Ishikawa (cell line): ENCODE measurements at regions not wholly inside any gene's neighbourhood (a gene's known extent, or its start where the extent isn't known, plus 50 kb on each side); places are given as distances from the start of the nearest gene placed in this dataset.

Experiments used
- CREB1 ChIP-seq: IDR thresholded peaks from 2 replicates; pipeline ENCODE4 v1.6.1; 2012; ENCODE audit warnings: low read depth
- EP300 ChIP-seq: IDR thresholded peaks from 2 replicates; pipeline ENCODE4 v1.6.1; 2012; ENCODE audit warnings: borderline replicate concordance
- MAX ChIP-seq: IDR thresholded peaks from 2 replicates; pipeline ENCODE4 v1.6.1; 2012
- RAD21 ChIP-seq: IDR thresholded peaks from 2 replicates; pipeline ENCODE4 v1.6.1; 2012; ENCODE audit warnings: low read depth
- TCF12 ChIP-seq: IDR thresholded peaks from 2 replicates; pipeline ENCODE4 v1.6.1; 2012; ENCODE audit warnings: low read depth
- TF ChIP-seq, protein P1 (sequence below): IDR thresholded peaks from 2 replicates; pipeline ENCODE4 v1.6.1; 2012; ENCODE audit warnings: low read depth, mild to moderate bottlenecking

- TF ChIP-seq RAD21 (no peak), EP300 (no peak), TCF12 (no peak), MAX (no peak), CREB1 (no peak)
- TF ChIP-seq, protein P1, sequence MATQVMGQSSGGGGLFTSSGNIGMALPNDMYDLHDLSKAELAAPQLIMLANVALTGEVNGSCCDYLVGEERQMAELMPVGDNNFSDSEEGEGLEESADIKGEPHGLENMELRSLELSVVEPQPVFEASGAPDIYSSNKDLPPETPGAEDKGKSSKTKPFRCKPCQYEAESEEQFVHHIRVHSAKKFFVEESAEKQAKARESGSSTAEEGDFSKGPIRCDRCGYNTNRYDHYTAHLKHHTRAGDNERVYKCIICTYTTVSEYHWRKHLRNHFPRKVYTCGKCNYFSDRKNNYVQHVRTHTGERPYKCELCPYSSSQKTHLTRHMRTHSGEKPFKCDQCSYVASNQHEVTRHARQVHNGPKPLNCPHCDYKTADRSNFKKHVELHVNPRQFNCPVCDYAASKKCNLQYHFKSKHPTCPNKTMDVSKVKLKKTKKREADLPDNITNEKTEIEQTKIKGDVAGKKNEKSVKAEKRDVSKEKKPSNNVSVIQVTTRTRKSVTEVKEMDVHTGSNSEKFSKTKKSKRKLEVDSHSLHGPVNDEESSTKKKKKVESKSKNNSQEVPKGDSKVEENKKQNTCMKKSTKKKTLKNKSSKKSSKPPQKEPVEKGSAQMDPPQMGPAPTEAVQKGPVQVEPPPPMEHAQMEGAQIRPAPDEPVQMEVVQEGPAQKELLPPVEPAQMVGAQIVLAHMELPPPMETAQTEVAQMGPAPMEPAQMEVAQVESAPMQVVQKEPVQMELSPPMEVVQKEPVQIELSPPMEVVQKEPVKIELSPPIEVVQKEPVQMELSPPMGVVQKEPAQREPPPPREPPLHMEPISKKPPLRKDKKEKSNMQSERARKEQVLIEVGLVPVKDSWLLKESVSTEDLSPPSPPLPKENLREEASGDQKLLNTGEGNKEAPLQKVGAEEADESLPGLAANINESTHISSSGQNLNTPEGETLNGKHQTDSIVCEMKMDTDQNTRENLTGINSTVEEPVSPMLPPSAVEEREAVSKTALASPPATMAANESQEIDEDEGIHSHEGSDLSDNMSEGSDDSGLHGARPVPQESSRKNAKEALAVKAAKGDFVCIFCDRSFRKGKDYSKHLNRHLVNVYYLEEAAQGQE, result no peak
These were observed 362.9 kb downstream of the SH3BGRL start for GRCh38 chrX:81564851-81565250.
